ENCODE measurements at regions not wholly inside any gene's neighbourhood (a gene's known extent, or its start where the extent isn't known, plus 50 kb on each side); places are given as distances from the start of the nearest gene placed in this dataset.

GRCh38 chr1:172909606-172910326, 141.0 kb downstream of the TNFSF18 start:
- in situ Hi-C loops (cut with HindIII; ENCODE audit: low sequenced_read_pairs), result no loop called here

- in situ Hi-C loops (cut with HindIII; ENCODE audit: low sequenced_read_pairs), result no loop called here
Observed at GRCh38 chr1:172912765-172913260, 137.9 kb downstream of the TNFSF18 start.

- in situ Hi-C loops (cut with HindIII; ENCODE audit: low sequenced_read_pairs), result no loop called here
Observed at GRCh38 chr1:172914501-172915144, 136.1 kb downstream of the TNFSF18 start.

- in situ Hi-C loops (cut with HindIII; ENCODE audit: low sequenced_read_pairs), result no loop called here
Observed at GRCh38 chr1:172915271-172915670, 135.5 kb downstream of the TNFSF18 start.

- in situ Hi-C loops (cut with HindIII; ENCODE audit: low sequenced_read_pairs), result no loop called here
Observed at GRCh38 chr1:172916116-172916515, 134.6 kb downstream of the TNFSF18 start.

GRCh38 chr1:172917972-172918371, 132.8 kb downstream of the TNFSF18 start:
- in situ Hi-C loops (cut with HindIII; ENCODE audit: low sequenced_read_pairs), result no loop called here

GRCh38 chr1:172918478-172918877, 132.3 kb downstream of the TNFSF18 start:
- in situ Hi-C loops (cut with HindIII; ENCODE audit: low sequenced_read_pairs), result no loop called here

- in situ Hi-C loops (cut with HindIII; ENCODE audit: low sequenced_read_pairs), result loop anchor here (5.0 kb wide), 2 partner anchors 34 to 51 kb away; no protein-coding TSS in a partner anchor
Observed at GRCh38 chr1:172926070-172926469, 124.7 kb downstream of the TNFSF18 start.

- in situ Hi-C loops (cut with HindIII; ENCODE audit: low sequenced_read_pairs), result loop anchor here (5.0 kb wide), 2 partner anchors 36 to 49 kb away; no protein-coding TSS in a partner anchor
Observed at GRCh38 chr1:172928412-172928811, 122.3 kb downstream of the TNFSF18 start.

GRCh38 chr1:172929006-172929405, 121.7 kb downstream of the TNFSF18 start:
- in situ Hi-C loops (cut with HindIII; ENCODE audit: low sequenced_read_pairs), result loop anchor here (5.0 kb wide), 2 partner anchors 37 to 48 kb away; no protein-coding TSS in a partner anchor

- in situ Hi-C loops (cut with HindIII; ENCODE audit: low sequenced_read_pairs), result no loop called here
Observed at GRCh38 chr1:172930142-172930541, 120.6 kb downstream of the TNFSF18 start.

- in situ Hi-C loops (cut with HindIII; ENCODE audit: low sequenced_read_pairs), result no loop called here
Observed at GRCh38 chr1:172931340-172931739, 119.4 kb downstream of the TNFSF18 start.

GRCh38 chr1:172931761-172932160, 119.0 kb downstream of the TNFSF18 start:
- in situ Hi-C loops (cut with HindIII; ENCODE audit: low sequenced_read_pairs), result no loop called here

- in situ Hi-C loops (cut with HindIII; ENCODE audit: low sequenced_read_pairs), result no loop called here
Observed at GRCh38 chr1:172932981-172933380, 117.8 kb downstream of the TNFSF18 start.

GRCh38 chr1:172934417-172934762, 116.4 kb downstream of the TNFSF18 start:
- in situ Hi-C loops (cut with HindIII; ENCODE audit: low sequenced_read_pairs), result no loop called here

- in situ Hi-C loops (cut with HindIII; ENCODE audit: low sequenced_read_pairs), result no loop called here
Observed at GRCh38 chr1:172935062-172935592, 115.6 kb downstream of the TNFSF18 start.

- in situ Hi-C loops (cut with HindIII; ENCODE audit: low sequenced_read_pairs), result no loop called here
Observed at GRCh38 chr1:172936088-172936645, 114.6 kb downstream of the TNFSF18 start.

- in situ Hi-C loops (cut with HindIII; ENCODE audit: low sequenced_read_pairs), result no loop called here
Observed at GRCh38 chr1:172938681-172939080, 112.1 kb downstream of the TNFSF18 start.

- in situ Hi-C loops (cut with HindIII; ENCODE audit: low sequenced_read_pairs), result no loop called here
Observed at GRCh38 chr1:172939475-172939874, 111.3 kb downstream of the TNFSF18 start.

- in situ Hi-C loops (cut with HindIII; ENCODE audit: low sequenced_read_pairs), result no loop called here
Observed at GRCh38 chr1:172940174-172940855, 110.4 kb downstream of the TNFSF18 start.

GRCh38 chr1:172941471-172941870, 109.3 kb downstream of the TNFSF18 start:
- in situ Hi-C loops (cut with HindIII; ENCODE audit: low sequenced_read_pairs), result no loop called here

Measured in endothelial cell of hepatic sinusoid (primary cell).